NCI-H345 treated with DMSO at 0.1 percent for 48 hours (cell line): ENCODE measurements at regions not wholly inside any gene's neighbourhood (a gene's known extent, or its start where the extent isn't known, plus 50 kb on each side); places are given as distances from the start of the nearest gene placed in this dataset.
A peak's percentile ranks its signal among the peaks of the same experiment; 100 is the strongest.

Experiments used
- DNase-seq: peaks from one replicate; lab custom pipeline; 2025; ENCODE audit not compliant: unreplicated experiment; lab: John Stamatoyannopoulos, UW

GRCh38 chr19:29371251-29372090 lies 154.3 kb upstream of the VSTM2B start:
- DNase-seq = no peak

GRCh38 chr19:29372091-29372415 lies 153.7 kb upstream of the VSTM2B start:
- no peak for DNase-seq

GRCh38 chr19:29372461-29372860 lies 153.3 kb upstream of the VSTM2B start:
- DNase-seq = no peak

- DNase-seq = no peak
These were observed 152.6 kb upstream of the VSTM2B start for GRCh38 chr19:29372921-29373797.

- no peak for DNase-seq
These were observed 150.2 kb upstream of the VSTM2B start for GRCh38 chr19:29375429-29376119.

GRCh38 chr19:29376855-29377354 lies 148.9 kb upstream of the VSTM2B start:
- peak; percentile 76 for DNase-seq

DNA sequence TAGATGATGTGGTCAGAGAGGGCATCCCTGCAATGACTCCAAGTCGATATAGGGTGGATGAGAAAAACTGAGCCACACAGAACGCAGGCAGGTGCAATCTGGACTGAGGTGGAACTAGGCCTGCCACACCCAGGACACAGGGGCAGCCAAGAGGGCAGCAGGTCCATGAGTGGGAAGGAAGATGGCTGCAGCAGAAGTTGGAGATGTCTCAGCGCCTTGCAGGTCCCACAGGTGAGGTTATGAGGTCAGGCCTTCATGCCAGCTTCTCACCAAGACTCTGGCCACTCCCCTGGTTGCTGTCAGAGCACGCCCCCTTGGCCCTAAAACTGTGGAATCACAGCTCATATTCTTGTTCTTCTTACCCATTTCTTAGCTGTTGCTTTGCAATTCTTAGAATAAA lies 147.7 kb upstream of the VSTM2B start:
- DNase-seq = no peak

DNA sequence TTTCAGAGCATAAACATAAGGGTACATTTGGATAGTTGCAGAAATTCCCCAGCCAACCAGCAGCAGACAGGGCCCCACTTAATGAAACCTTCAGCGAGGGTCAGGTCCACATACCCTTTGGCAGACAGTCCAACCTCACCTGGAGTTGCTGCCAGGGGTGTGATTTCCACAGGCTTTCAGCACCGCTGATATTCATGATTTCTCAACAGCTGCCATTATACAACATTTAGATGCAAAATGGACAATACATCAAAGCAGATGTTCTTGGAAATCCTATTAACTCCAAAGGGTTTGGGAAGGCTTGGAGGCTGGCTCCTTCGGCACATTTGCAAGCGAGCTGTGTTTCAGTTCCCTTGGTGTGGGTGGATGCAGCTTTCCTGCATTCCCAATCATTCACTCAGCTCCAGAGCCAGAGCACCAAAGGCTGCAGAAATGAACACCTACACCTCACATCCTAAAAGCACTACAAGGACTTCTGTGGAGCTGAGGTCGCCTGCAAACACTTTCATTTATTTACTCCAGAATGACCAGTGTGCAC lies 147.2 kb upstream of the VSTM2B start:
- DNase-seq = no peak

DNA sequence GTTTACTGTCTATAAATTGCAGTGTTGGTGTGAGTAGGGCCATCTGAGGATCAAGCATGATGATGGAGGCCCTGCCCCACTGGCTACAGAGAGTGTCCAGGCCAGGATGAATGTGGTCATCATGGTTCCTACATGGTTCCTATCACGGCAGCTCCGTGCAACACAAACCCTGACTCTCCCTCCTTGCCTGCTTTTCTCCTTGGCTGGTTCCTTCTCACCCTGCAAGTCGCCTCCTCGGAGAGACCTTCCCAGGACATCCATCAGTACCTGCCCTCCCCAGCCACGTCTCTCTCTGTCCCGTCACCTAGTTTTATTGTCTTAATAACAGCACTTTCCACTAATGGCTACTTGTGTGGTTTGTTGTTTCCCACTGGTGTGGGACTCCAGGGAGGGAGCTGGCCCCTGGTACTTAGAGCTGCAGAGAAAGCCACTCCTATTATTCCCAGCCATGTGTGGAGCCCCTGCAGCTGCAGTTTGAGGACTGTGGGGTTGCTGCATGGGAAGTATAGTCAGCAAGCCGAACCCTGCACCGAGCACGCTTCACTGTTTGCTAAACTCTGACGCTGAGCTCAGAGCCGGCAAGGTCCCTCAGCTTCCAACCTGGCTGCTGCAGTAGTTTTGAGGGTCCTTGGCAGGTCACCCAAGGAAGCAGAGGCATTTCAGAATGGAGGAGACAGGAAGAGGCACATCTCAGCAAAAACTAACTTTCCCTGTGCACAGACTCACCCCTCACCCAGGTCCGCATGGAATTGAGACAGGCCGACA lies 146.4 kb upstream of the VSTM2B start:
- no peak for DNase-seq

- DNase-seq = no peak
These were observed 145.2 kb upstream of the VSTM2B start for GRCh38 chr19:29380581-29380980.

GRCh38 chr19:29381353-29382203 lies 144.2 kb upstream of the VSTM2B start:
- no peak for DNase-seq

DNA sequence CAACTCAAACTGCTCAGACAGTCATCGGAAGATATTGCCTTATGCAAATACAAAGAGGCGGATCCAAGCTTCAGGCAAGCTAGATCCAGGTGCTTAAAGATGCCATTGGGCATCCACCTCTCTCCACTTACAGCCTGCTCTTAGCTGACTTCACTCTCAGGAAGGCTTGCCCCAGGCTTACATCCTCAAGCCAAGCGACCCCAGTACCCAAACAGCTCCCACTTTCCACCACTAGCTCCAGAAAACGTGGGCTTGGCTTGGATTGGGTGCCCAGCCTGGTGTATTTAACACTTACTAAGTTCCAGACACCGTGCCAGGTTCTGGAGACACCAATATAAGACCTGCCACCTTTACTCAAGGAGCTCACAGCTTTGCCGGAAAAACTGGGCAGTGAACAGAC lies 142.1 kb upstream of the VSTM2B start:
- no peak for DNase-seq

DNA sequence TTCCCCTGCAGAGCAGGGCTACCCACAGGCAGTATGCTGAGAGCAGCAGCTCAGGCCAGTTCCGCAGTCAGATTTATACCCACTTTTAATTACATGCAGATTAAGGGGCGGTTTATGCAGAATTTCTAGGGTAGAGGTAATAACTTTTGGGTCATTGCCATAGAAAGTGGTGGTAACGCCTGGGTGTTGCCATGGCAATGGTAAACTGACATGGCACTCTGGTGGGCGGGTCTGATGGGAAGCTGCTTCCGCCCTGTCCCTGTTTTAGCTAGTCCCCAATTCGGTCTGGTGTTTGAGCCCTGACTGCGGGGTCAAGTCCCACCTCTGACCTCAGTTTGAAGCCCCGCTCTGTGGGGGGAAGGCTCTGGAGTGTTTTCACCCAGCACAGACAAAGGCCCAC lies 141.1 kb upstream of the VSTM2B start:
- no peak for DNase-seq

DNA sequence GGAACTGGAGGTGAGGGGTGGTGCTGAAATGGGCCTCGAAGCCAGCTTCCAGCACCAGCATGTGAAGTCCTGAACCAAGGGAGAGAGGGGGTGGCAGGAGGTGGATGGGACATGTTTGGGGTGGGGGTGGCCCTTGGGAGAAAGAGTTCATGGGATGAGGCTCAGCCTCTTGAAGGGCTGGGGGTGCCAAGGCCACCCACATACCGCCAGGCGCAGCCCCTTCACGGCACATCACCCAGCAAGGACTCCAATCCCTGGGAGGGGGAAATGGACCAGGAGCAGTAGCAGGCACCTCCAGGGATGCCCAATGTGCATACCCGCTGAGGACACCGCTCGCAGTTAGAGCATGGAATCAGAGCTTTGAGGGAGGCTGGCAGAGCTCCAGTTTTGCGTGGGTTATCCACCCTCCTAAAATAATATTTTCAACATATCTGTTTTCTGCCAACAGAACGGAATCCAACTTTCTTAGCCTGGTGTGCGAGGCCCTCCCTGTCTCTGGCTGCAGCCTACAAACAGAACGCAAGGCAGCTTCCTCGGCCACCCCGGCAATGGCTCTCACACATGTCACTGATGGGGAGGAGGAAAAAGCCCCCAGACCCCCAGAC lies 140.5 kb upstream of the VSTM2B start:
- DNase-seq = no peak

DNA sequence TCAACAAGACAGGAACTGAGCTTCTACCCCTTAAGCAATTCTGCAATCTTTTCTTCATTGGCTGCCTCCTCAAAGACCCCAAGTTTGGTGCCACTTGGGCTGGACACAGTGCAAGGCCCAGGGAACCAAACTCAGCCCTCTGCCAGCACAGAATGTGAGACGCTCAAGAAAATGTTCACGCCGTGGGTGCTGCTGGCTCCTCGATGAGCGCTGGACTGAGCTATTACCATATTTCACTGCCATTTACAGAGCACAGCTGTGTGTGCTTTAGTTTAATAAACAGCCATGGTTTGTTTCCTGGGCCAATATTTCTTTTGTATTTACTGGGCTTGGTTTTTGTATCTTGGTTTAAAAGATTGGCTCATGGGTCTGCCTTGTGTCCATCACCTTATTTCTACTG lies 138.8 kb upstream of the VSTM2B start:
- no peak for DNase-seq

- no peak for DNase-seq
These were observed 138.2 kb upstream of the VSTM2B start for GRCh38 chr19:29387586-29387985.

GRCh38 chr19:29389495-29389894 lies 136.3 kb upstream of the VSTM2B start:
- DNase-seq = no peak

DNA sequence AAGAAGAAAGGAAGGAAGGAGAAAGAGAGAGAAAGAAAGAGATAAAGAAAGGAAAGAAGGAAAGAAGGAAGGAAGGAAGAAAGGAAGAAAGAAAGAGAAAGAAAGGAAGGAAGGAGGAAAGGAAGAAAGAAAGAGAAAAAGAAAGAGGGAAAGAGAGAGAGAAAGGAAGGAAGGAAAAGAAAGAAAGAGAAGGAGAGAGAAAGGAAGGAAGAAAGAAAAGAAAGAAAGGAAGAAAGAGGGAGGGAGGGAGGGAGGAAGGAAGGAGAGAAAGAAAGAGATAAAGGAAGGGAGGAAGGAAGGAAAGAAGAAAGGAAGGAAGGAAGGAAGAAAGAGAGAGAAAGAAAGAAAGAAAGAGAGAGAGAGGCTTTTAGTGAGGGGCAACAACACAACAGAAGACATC lies 135.1 kb upstream of the VSTM2B start:
- DNase-seq = no peak

DNA sequence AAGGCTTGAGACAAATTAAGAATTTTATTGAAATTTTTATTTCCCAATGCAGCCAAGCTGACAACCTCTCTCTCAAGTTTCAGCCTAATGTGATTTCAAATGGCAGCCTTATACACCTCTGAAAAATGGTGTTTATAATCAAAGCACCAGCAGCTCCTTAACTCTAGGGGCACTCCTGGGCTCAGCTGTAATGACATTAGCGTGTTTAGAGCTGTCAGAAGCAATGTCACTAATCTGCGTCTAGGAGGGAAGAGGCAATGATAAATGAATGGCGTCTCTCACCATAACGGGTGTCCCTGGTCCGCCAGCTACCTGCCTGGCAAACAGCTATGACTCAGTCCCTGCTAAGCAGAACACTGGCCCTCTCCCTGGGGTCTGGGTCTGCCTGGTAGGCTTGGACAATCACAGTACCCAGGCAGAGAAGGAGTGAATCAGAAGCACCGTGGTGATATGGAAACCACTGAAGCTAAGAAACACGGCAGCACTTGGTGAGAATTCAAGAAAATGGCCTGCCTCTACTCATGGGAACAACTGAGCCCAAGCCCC lies 131.8 kb upstream of the VSTM2B start:
- peak; percentile 23 for DNase-seq
